Nephron progenitor cell (in vitro differentiated cells): ENCODE measurements at regions not wholly inside any gene's neighbourhood (a gene's known extent, or its start where the extent isn't known, plus 50 kb on each side); places are given as distances from the start of the nearest gene placed in this dataset.

ENCODE experiments used
- DNase-seq: peaks from one replicate; pipeline ENCODE4 v3.0.0; 2021
- H3K27ac Mint-ChIP-seq: 2 replicates; pipeline ENCODE4 v1.8.0; 2021; ENCODE audit warnings: mild to moderate bottlenecking, moderate library complexity, mixed read lengths
- H3K27me3 Mint-ChIP-seq: 2 replicates; pipeline ENCODE4 v1.8.0; 2021; ENCODE audit warnings: mild to moderate bottlenecking, low read depth, mixed read lengths; ENCODE audit not compliant: poor library complexity
- H3K36me3 Mint-ChIP-seq: 2 replicates; pipeline ENCODE4 v1.8.0; 2021; ENCODE audit warnings: low read depth, mixed read lengths
- H3K4me1 Mint-ChIP-seq: 2 replicates; pipeline ENCODE4 v1.8.0; 2021; ENCODE audit warnings: mixed read lengths
- H3K4me3 Mint-ChIP-seq: 2 replicates; pipeline ENCODE4 v1.8.0; 2021; ENCODE audit warnings: mild to moderate bottlenecking, moderate library complexity, mixed read lengths
- H3K9me3 Mint-ChIP-seq: 2 replicates; pipeline ENCODE4 v1.8.0; 2021; ENCODE audit warnings: mild to moderate bottlenecking, moderate library complexity, mixed read lengths
- CTCF ChIP-seq: fragments of 200-600 bp; sonication (generic); IDR thresholded peaks from 2 replicates; pipeline ENCODE4 v1.5.0; 2021; ENCODE audit warnings: antibody characterized with exemption

- Mint-ChIP-seq H3K4me1 (peaks cover 10% of the 10 kb centered on the region), H3K9me3 (peaks cover 1% of the 10 kb centered on the region), H3K27me3 (no peaks in the 10 kb centered on the region), H3K4me3 (no peak overlapping the region), H3K36me3 (no peaks in the 10 kb centered on the region), H3K27ac (no peak overlapping the region)
- no peak for TF ChIP-seq CTCF
- no peak for DNase-seq
These were observed 630.7 kb upstream of the GCFC2 start for GRCh38 chr2:76341439-76341838.

- H3K4me3 Mint-ChIP-seq = no peak overlapping the region
- no peaks in the 10 kb centered on the region for H3K4me1 Mint-ChIP-seq
- no peak for TF ChIP-seq CTCF
- no peak overlapping the region for H3K27ac Mint-ChIP-seq
- no peak for DNase-seq
- H3K9me3 Mint-ChIP-seq = no peaks in the 10 kb centered on the region
- H3K36me3 Mint-ChIP-seq = no peaks in the 10 kb centered on the region
- H3K27me3 Mint-ChIP-seq = no peaks in the 10 kb centered on the region
These were observed 622.2 kb upstream of the GCFC2 start for GRCh38 chr2:76332871-76333270.

- no peaks in the 10 kb centered on the region for H3K9me3 Mint-ChIP-seq
- H3K27ac Mint-ChIP-seq = no peak overlapping the region
- H3K4me3 Mint-ChIP-seq = no peak overlapping the region
- H3K36me3 Mint-ChIP-seq = no peaks in the 10 kb centered on the region
- TF ChIP-seq CTCF = no peak
- H3K27me3 Mint-ChIP-seq = no peaks in the 10 kb centered on the region
- no peak for DNase-seq
- no peaks in the 10 kb centered on the region for H3K4me1 Mint-ChIP-seq
These were observed 620.1 kb upstream of the GCFC2 start for GRCh38 chr2:76330865-76331264.

- no peak for DNase-seq
- H3K4me1 Mint-ChIP-seq = no peaks in the 10 kb centered on the region
- H3K27ac Mint-ChIP-seq = no peak overlapping the region
- TF ChIP-seq CTCF = no peak
- H3K27me3 Mint-ChIP-seq = peaks cover 4% of the 10 kb centered on the region
- H3K4me3 Mint-ChIP-seq = no peak overlapping the region
- H3K36me3 Mint-ChIP-seq = no peaks in the 10 kb centered on the region
- H3K9me3 Mint-ChIP-seq = no peaks in the 10 kb centered on the region
These were observed 615.9 kb upstream of the GCFC2 start for GRCh38 chr2:76326636-76327035.

- Mint-ChIP-seq H3K27me3 (peaks cover 4% of the 10 kb centered on the region), H3K4me1 (no peaks in the 10 kb centered on the region), H3K4me3 (no peak overlapping the region), H3K9me3 (no peaks in the 10 kb centered on the region), H3K36me3 (no peaks in the 10 kb centered on the region), H3K27ac (no peak overlapping the region)
- no peak for DNase-seq
- no peak for TF ChIP-seq CTCF
These were observed 612.7 kb upstream of the GCFC2 start for GRCh38 chr2:76323381-76323780.

- H3K36me3 Mint-ChIP-seq = no peaks in the 10 kb centered on the region
- H3K9me3 Mint-ChIP-seq = no peaks in the 10 kb centered on the region
- no peak overlapping the region for H3K4me3 Mint-ChIP-seq
- peaks cover 4% of the 10 kb centered on the region for H3K27me3 Mint-ChIP-seq
- H3K27ac Mint-ChIP-seq = no peak overlapping the region
- DNase-seq = no peak
- H3K4me1 Mint-ChIP-seq = no peaks in the 10 kb centered on the region
- TF ChIP-seq CTCF = no peak
These were observed 610.0 kb upstream of the GCFC2 start for GRCh38 chr2:76320716-76321115.
